Jurkat, Clone E6-1 (cell line): ENCODE measurements at regions not wholly inside any gene's neighbourhood (a gene's known extent, or its start where the extent isn't known, plus 50 kb on each side); places are given as distances from the start of the nearest gene placed in this dataset.
"Not testable (repeated sequence)": the region's sequence is repeated elsewhere in the genome, so short reads cannot be mapped to it uniquely, and the experiment has no call there.

Source experiments
- DNase-seq: peaks from one replicate; pipeline ENCODE4 v3.0.0-alpha.2; 2011; ENCODE audit warnings: low read depth, low spot score
- H3K4me3 ChIP-seq: 2 replicates; pipeline ENCODE4 v1.5.1; 2011; ENCODE audit warnings: mild to moderate bottlenecking, low read length, control low read depth, moderate library complexity

DNA sequence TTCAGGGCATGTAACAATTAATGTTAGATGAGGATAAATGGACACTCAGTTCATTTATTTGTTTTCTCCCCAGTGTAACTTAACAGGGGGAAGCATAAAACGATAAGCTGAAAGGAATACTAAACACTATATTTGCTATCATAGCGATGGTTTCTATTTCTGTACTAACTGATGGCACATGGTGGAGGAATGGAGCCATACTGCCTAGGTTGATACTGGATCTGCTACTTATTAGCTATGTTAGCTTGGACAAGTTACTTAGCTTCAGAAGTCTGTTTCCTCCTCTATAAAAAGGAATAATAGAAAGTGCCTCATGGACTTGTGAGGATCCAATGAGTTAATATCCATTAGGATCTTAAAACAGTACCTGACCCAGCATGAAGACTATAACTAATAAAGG, 127.5 kb downstream of the NBPF8 start:
- not testable (repeated sequence) for H3K4me3 ChIP-seq, DNase-seq

DNA sequence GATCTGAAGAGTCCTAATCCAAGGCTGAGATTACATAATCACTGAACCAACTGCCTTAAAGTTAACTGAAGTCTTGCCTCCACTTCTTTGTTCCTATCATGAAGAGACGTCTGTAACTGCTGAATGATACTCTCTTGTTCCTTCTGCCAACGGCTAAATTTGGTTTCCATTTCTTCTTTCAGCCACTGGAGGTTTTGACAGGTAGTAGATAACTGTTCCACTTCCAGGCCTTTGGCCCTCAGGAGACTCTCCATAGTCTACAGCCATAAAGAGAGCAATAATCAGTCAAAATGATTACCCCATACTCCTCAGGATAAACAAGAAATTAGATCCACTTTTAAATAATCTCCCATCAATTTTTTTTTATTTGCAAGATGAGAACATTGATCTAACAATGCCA, 128.1 kb downstream of the NBPF8 start:
- not testable (repeated sequence) for H3K4me3 ChIP-seq, DNase-seq

DNA sequence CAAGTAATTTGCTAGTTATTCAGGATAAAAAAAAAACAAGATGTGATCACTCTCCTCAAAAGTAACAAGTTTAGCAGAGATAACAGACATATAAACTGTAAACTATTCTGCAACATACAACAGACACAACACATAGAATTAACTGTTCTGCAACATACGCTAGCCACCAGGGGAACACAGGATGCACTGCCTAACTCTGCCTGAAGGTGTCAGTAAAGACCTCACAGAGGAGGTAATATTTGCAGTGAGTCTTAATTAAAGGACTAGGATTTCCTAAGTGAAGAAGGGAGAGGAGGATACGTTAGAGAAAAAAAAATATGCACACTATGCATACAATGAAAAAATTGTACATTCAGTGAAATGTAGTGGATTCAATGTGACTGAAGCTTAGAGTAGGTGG, 129.6 kb downstream of the NBPF8 start:
- not testable (repeated sequence) for DNase-seq, H3K4me3 ChIP-seq

DNA sequence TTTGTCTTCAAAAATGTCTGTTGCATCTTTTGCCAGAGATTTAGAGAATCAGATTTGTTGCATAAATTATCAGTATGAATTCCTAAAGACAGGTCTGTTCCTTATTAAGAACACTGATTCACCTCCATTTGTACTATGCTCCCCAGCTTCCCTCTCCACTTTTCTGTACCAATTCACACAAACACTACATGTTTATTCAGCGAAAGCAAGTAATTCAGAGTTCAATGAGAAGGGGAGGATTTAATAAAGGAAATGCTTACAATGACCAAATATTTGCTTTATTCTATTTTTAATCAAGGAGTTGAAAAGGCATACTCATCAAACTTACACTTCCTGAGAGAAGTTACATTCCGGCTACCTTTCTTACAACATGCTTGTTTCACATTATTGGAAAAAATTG, 135.5 kb downstream of the NBPF8 start:
- DNase-seq, H3K4me3 ChIP-seq: not testable (repeated sequence)

DNA sequence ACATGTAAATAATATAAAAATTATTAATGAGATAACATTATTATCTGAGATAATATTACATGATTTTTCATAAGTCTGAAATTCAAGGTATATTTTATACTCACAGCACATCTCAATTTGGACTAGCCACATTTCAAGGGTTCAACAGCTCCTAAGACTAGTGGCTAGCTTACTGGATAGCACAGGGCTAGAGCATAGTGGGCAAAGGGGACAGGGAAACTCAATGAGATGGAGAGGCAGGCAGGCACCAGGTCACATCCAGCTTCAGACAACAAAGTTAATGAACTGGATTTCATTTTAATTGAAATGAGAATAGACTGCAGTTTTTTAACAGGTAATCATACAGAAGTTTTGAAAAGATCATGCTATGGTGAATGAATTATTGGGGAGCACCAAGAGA, 137.4 kb downstream of the NBPF8 start:
- DNase-seq, H3K4me3 ChIP-seq: not testable (repeated sequence)

DNA sequence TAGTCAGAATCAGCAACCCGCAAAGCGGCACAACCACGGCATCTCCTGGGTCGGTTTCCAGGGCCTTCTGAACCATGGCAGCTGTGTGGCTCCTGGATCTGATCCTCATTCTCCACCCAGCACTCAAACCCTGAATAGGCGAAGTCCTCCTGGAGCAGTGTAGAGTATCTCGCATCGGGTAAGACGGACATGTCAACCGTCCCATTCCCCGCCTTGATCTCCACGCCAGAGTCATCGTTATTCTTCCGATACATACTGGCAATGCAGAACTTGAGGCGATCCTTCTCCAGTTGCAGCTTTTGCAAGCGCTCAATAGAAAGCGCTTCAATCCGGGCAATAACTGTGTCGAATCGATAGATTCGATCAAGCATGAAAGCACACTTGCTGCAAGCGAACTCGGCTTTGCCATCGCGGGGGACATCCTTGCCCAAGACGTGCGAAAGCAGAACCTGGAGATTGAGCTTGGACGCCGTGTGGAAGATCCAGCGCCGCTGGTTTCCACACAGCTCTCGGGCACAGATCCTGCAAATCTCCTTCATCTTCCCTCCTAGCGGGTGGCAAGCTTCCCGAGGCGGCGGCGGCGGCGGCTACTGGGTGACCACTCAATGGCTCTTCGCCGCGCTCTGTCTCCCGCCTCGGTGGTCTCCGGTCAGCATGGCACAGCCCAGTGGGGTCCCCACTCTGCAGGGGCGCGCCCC, 142.9 kb downstream of the NBPF8 start:
- not testable (repeated sequence) for H3K4me3 ChIP-seq, DNase-seq

DNA sequence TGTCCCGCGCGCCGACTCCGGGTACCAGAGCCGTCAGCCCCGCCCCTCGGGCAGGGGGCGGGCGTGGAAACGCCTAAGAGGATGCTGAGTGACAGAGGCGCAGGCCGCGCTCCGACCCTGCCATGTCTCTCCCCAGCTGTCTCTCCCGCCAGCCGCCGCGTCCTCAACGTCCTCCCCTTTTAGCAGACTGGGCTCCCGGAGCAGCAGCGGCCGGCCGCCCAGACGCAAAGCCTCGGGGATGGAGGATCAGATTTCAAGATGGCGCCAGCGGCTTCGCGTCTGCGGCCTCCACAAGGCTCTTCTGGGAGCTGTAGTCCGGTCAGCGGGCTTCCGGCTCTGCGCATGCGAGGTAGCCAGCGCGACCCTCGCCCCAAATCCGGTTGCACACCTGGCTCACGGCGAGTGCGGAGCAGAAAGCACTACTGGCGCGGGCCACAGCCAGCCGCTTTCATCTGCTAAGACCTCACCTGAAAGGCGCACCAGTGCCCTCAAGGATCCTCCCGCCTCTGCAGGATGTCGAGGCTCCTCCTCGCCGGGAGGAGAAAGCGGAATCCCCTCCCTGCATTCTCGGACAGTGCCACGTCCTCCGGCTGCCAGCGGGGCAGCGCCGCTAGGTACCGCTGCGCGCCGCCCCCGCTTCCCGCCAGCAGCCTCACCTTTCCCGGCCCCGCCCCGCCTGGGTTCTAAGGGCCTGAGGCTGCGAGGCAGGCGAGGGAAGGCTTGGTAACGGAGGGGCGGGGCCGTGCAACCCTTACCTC, 143.6 kb downstream of the NBPF8 start:
- peak overlapping the region; percentile 53 for H3K4me3 ChIP-seq
- peak; percentile 33 for DNase-seq

DNA sequence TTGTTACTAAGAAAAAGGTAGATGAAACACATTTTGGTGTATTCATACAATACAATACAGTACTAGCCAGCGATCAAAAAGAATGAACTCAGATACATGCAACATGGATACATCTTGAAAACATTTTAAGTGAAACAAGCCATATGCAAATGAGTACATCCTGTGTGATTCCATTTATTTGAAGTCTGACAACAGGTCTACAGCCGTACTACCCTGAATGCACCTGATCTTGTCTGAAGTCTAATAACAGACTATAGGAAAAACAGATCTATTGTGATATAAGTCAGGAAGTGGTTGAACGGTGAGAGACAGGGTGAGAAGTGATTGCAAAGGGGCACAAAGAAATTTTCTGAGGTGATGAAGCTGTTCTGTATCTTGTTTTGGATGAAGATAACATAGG, 146.9 kb downstream of the NBPF8 start:
- not testable (repeated sequence) for H3K4me3 ChIP-seq
- peak; percentile 71 for DNase-seq

DNA sequence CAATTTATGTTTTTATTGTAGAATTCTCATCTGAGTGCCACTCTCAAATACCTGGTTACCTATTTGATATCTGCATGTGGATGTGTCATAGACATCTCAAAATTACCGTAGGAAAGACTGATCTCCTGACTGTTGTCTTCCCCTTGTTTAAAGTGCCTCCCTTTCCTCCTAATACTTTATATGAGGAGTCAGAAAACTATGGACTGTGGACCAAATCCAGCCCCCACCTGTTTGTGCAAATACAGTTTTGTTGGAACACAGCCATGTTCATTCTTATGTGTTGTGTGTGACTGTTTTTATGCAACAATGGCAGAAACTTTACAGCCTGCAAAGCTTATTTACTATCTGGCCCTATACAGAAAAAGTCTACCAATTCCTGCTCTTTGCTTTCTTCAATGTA, 150.6 kb downstream of the NBPF8 start:
- not testable (repeated sequence) for DNase-seq, H3K4me3 ChIP-seq

DNA sequence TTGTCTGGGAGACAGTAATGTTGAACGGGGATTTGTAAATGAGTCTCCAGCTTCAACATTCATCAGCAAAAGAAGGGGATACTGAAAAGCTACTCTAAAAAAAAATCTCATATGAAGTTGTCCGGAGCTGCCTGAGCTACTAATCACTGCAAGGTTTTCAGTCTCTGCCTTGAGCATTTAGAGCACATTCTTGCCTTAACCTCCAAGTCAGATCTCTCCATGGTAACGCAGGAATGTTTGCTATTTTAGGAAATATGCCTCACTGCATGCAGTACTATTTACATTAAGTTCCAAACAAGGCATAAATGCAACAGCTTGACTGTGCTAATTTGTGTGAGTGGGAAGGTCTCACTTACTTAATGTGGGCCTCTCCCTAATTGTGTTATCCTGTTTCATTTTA, 152.8 kb downstream of the NBPF8 start:
- H3K4me3 ChIP-seq, DNase-seq: not testable (repeated sequence)

DNA sequence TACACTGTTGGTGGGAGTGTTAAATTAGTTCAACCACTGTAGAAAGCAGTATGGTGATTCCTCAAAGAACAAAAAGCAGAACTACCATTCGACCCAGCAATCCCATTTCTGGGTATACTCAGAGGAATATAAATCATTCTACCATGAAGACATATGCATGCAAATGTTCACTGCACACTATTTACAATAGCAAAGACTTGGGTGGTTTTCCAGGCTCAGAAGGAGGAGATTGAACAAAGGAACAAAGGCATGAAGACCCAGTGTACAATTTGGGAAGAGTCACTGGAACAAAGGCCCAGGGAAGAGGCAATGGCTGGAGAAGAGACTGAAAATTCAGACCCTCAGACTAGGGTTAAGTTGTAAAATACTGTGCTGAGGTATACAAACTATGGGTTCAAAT, 148.5 kb upstream of the NBPF26 start:
- DNase-seq, H3K4me3 ChIP-seq: not testable (repeated sequence)

DNA sequence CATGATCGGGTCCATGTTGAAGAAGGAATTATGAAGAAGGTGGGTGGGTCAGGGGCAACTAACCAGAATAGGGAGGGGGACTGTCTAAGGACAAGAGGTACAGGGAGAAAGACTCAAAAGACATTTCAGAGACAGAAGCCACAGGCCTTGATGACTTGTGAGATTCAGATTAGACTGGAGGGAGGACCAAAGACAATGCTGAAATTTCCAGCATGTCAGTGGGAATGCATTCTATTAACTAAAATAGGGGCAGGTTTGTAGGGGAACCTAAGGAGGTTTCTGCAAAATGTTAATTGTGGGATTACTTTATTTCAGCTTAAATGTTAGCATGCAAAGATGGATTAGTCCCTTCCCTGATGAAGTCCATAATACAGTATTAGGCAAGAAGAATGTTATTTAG, 141.6 kb upstream of the NBPF26 start:
- not testable (repeated sequence) for DNase-seq, H3K4me3 ChIP-seq

DNA sequence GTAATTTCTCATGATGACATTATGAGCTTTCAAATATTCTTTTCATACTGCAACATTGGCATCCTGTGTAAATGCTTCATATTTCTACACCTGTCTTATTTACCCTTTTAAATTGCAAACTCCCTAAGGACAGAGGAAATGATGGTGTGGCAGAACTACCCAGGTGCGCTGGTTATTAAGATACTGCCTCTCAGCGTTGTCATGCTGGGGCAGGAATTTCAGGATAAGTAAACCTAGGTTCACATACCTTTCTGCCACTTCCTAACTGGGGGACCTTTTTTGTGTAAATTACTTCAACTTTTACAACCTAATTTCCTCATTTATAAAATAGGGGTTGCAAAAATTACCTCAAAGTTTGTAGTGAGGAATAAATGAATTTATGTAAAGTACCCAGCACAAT, 137.7 kb upstream of the NBPF26 start:
- H3K4me3 ChIP-seq, DNase-seq: not testable (repeated sequence)

DNA sequence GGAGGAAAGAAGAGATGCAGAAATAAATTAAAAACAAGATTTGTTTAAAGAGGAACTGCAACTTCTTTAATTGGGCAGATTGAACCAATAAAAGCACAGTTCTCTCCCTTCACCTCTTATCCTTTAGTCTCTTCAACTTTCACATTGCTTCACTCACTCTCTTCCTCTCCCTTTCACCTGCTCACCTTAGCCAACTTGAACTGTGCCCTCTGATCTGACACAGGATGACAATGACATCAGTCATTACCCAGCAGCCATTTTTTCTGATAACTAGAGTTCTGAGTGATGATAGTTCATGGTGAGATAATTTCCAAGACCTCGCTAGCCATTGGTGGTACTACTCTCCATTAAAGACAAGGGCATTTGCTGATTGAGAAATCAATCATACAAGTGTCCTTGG, 134.9 kb upstream of the NBPF26 start:
- H3K4me3 ChIP-seq, DNase-seq: not testable (repeated sequence)

DNA sequence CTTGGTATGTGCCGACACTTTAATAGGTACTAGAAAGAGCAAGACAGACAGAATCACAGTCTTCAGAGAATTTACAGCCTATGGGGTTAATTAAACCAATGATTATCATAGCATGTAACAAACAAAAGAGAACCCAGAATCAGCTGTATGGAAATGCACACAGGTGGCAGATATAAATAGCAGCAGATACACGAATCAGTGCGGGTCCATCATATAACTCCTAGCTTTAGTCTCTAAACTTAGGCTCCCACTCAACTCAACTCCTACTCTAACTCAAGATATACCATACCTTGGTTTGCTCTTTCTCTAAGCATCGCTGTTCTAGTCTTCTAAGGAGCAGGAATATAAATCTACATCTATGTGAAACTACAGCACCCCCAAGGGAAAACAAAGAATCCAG, 132.0 kb upstream of the NBPF26 start:
- not testable (repeated sequence) for DNase-seq, H3K4me3 ChIP-seq

DNA sequence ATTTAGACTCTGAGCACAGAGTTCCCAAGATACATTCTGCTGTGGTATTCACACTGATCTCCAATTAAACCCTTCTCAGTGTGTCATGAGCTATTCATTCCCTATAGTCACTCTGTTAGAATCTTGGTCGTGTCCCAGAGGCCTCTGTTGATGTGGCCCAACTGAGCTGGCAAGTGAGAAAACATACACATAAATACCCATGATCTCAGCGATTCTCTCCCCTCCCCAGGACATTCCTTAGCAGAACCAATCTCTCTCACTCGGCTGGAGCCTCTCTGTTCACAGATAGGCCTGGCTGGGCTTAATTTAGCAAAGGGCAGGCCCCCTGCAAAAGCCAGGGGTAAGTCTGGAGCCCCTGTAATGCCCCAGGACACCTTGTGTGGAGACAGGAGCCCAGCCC, 130.8 kb upstream of the NBPF26 start:
- not testable (repeated sequence) for H3K4me3 ChIP-seq, DNase-seq

DNA sequence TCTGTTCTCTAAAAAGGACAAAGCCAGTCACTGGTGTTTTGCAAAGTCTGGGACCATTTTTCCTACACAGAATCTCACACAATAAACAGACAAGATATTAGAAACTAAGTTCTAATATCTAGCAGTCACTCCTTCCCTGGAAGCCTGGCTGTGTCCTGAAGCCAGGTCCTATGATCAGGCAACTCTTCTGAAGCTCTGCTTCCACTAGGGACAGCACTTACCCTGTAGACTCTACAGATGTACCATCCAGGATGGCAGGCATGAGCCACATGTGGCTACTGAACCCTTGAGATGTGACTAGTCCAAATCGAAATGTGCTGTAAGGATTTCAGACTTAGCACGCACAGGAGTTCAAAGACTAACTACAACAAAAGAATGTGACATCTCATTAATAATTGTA, 130.1 kb upstream of the NBPF26 start:
- not testable (repeated sequence) for DNase-seq

DNA sequence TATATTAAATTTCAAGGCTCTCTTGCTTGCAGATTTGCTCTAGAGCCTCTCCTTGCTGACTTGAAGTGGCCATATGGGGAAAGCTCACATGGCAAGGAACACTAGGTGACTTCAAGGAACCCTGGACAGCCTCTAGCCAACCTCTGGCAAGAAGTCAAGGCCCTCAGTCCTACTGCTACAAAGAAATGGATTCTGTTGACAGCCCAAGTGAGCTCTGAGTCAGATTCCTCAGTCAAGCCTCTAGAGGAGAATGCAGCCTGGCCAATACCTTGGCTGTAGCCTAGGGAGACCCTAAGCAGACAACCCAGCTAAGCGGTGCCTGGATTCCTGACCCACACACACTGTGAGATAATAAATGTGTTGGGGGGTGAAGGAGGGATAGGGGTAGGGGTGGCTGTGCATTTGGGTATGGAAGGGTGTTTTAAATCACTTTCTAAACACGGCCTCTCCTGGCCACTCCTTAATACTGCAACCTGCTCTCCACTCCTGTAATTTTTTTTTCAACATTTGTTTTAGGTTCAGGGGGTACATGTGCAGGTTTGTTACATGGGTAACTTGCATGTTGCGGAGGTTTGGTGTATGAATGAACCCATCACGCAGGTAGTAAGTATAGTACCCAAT, 125.3 kb upstream of the NBPF26 start:
- DNase-seq, H3K4me3 ChIP-seq: not testable (repeated sequence)

More for the DNA sequence above, 130.1 kb upstream of the NBPF26 start:
- H3K4me3 ChIP-seq, result not testable (repeated sequence)

DNA sequence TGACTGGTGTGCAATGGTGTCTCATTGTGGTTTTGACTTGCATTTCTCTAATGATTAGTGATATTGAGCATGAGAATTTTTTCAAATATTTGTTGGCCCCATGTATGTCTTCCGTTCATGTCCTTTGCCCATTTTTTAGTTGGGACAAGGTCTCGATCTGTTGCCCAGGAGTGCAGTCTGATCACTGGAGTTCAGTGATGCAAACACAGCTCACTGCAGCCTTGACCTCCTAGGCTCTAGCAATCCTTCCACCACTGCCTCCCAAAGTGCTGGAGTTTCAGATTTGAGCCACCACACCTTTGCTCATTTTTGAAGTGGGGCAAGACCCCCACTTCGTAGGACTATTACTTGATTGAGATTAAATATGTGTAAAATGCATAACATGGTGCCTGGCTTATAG, 124.2 kb upstream of the NBPF26 start:
- not testable (repeated sequence) for H3K4me3 ChIP-seq, DNase-seq

DNA sequence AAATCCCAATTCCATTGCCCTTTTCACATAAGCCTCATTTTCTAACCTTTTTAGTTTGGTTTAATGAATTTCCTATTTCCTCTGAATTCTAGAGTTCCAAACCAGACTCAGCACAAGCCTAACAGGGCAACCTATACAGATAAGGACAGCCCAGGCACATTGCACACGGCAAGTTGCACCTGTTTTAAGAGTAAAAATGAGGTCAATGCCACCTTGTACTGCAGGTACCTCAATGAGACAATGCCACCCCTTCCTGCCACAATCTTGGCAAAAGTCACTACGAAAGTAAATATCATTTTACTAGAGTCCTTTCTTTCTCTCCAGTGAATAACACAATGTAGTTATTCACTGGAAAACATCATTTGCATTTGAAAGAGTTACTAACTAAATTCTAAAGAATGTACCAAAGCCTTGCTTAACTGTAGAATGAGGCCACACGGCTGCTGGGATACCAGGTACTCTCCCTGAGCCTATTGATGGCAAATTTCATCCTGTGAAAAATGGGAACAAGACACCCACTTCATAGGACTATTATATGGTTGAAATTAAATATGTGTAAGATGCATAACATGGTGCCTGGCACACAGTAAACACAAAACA, 123.2 kb upstream of the NBPF26 start:
- H3K4me3 ChIP-seq, DNase-seq: not testable (repeated sequence)
